GM18858 (cell line): ENCODE measurements at regions not wholly inside any gene's neighbourhood (a gene's known extent, or its start where the extent isn't known, plus 50 kb on each side); places are given as distances from the start of the nearest gene placed in this dataset.

Source experiments
- ATAC-seq: cut with Tn5 transposase; IDR thresholded peaks from one replicate; pipeline ENCODE4 v1.9.1; 2021; ENCODE audit not compliant: unreplicated experiment

GRCh38 chr17:57174591-57174990, 81.7 kb upstream of the MSI2 start:
- ATAC-seq: peak; percentile 83

GRCh38 chr17:57178839-57179238, 77.5 kb upstream of the MSI2 start:
- no peak for ATAC-seq

- ATAC-seq: no peak
Measured at GRCh38 chr17:57182621-57183020, 73.7 kb upstream of the MSI2 start.

GRCh38 chr17:57186226-57187019, 69.9 kb upstream of the MSI2 start:
- no peak for ATAC-seq

DNA sequence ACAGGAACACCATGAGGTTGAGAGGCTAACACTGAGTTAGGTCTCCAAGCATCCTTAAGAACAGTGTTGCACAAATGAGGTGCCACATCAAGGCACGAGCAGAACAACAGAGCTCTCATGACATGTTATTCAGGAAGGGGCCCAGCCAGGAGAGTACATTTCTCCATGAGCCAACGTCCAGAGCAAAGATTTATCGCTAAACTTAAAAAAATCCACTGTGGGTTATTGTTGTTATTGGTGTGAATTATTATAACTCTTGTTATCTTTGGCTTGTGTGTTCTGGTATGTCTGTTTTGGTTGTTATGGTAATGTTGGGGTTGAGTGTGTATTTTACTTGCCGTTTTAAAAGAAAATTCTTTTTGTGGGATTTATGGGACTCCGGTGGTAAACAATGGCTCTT, 68.9 kb upstream of the MSI2 start:
- ATAC-seq: no peak

- ATAC-seq: no peak
Measured at GRCh38 chr17:57195785-57196460, 60.4 kb upstream of the MSI2 start.

- ATAC-seq: no peak
Measured at GRCh38 chr17:57197466-57198071, 58.8 kb upstream of the MSI2 start.

DNA sequence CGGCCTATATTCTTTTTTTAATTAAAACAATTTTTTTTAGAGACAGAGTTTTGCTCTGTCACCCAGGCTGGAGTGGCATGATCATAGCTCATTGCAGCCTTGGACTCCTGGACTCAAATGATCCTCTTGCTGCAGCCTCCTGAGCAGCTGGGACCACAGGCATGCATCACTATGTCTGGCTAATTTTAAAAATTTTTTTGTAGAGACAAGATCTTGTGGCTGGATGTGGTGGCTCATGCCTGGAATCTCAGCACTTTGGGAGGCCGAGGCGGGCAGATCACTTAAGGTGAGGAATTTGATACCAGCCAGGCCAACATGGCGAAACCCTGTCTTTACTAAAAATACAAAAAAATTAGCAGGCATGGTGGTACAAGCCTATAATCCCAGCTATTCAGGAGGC, 54.8 kb upstream of the MSI2 start:
- no peak for ATAC-seq

DNA sequence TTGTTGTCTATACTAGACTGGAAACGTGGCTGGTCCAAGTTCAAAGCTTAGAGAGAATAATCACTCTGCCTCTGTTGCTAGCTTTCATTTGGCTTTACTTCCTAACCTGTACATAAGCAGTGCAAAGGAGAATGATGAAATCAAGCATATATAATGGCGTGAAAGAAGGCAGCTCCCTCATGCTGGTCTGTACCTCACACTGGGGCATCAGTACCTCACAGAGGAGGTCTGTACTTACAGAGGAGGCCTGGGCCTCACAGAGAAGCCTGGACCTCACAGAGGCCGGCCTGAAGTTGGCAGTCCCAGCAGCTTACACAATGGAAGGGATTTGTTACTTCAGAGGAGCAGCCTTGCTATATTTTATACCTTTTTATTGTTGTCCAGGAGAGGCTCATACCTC, 53.3 kb upstream of the MSI2 start:
- ATAC-seq: no peak
